Activated CD4-positive, alpha-beta T cell treated with anti-CD3 and anti-CD28 coated beads, Interleukin-2, amount 50 U/mL, for 16 hours (primary cell): ENCODE measurements at regions not wholly inside any gene's neighbourhood (a gene's known extent, or its start where the extent isn't known, plus 50 kb on each side); places are given as distances from the start of the nearest gene placed in this dataset.
A peak's percentile ranks its signal among the peaks of the same experiment; 100 is the strongest.

Source experiments
- DNase-seq: peaks from one replicate; pipeline ENCODE4 v3.0.0-alpha.2; 2020

DNA sequence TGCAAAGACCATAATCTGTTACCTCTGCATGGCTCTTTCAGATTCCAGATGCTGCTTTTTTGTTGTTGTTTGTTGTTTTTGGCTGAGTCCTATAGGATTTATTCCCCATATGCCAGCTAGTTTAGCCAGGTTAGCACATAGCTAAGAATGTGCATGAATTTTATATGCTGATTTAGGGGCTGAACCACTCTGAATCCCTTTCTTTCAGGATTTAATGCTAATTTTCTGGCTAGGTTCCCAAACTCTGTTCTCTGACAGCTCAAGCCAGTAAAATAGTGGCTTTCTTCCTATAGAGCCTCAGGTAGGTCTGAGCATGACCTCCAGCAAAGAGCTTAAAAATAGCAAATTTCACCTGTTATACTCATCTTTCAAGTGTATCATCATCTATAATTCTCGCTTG, 521.4 kb downstream of the CAAP1 start:
- no peak for DNase-seq

DNA sequence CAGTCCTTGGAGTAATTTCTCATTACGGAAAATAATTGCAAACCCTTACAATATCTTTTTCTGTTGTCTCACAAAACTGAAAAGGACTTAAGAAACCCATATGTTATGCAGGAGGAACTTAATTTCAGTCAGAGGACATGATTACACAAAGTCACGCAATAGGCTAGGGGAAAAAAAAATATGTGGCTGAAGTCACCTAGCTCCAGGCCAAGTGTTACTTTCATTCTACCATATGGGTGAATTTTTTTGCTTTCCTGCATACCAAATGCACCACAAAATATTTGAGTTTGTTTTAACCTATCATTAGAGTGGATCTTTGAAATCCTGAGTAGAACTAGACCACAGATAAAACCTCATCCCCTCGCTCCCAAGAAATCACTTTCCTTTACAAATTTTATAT, 523.5 kb downstream of the CAAP1 start:
- no peak for DNase-seq

DNA sequence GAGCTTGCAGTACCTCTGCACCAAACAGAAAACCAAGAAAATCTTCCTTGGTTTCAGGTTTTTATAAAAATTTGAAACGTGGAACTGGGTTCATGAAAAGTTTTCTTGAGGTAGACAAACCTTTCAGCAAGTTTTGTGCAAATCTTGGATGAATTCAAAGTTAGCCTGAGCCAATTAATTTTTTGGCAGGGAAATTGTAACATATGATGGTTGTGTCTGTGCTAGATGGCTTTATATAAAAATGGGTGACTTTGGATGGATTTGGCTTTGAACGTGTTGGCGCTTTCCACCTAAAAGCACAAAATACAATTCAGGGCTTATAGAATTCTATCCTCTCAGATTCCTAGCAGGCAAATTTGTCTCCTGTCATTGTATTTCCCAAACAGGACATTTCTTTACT, 524.4 kb downstream of the CAAP1 start:
- no peak for DNase-seq

DNA sequence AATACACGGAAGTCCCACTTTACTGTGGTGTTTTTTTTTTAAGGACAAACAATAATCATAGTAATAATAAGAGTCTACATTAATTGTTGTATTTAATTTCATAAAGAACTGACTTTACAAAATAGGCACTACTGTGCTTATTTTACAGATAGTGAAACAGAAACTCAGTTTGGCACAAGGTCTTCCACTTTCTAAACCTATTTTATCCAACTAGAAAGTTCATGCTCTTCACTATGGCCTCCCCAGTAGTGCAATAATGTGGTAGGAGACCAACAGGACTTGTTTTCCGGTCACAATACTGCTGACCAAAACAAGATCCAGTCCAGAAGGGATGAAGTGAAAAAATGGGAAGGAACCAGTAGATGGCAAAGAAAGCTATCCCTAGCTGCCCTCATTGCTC, 531.6 kb downstream of the CAAP1 start:
- no peak for DNase-seq

DNA sequence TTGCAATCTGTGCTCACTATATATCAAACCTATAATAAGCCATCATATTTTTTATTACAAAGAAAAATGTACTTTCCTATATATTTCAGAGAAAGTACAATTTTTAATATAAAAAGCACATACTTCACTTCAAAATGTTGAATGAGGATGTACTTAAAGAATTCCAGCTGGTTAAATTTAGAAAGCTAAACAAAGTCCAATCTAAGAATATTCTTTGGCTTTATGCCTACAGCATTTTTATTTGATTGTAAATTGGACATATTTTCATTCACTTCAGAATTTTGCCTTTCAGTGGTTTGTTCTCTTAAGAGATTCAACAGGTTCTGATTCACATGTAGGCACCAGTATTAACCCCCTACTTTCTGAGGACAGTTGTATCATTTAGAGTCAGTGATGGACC, 533.8 kb downstream of the CAAP1 start:
- no peak for DNase-seq

DNA sequence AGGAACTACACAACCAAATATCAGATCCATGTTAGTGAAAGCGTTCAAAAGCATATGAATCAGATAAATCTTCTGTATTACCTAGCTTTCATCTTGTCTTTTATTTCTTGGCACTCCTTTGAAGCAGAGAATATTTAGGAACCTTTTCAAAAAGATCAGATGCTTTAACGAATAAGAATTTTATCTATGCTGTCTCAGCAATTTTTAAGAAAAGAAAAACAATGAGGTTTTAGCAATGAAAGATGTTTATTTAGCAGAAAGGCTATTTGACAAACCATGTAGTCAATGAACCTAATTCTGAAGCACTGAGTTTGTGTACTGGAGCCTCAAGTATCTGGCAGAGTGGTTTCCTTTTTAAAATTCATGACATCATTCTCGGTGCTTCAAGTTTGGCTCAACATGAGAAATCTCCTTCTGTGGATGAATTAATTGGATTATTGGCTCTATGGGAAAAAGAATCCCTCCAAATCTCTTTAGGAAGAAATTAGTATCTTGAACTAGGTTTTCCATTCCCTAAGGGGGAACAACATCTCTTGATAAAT, 534.7 kb downstream of the CAAP1 start:
- no peak for DNase-seq

DNA sequence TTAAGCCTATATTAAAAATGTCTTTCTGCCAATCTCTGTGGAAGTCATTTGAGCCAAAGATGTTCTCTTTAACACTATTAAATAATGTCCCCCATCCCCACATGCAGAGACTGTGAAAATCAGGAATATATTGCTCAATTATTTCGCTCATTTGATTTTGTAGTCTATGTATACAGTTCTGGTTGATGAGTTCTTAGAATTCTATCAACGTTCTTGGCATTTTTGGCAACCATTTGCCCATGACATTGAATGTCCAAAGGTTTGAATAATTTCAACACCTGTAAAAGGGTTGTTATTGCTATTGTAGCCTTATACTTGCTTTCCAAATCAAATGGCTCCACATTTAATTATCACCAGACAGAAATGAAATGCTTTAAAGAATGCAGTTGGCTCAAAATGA, 536.1 kb downstream of the CAAP1 start:
- no peak for DNase-seq

DNA sequence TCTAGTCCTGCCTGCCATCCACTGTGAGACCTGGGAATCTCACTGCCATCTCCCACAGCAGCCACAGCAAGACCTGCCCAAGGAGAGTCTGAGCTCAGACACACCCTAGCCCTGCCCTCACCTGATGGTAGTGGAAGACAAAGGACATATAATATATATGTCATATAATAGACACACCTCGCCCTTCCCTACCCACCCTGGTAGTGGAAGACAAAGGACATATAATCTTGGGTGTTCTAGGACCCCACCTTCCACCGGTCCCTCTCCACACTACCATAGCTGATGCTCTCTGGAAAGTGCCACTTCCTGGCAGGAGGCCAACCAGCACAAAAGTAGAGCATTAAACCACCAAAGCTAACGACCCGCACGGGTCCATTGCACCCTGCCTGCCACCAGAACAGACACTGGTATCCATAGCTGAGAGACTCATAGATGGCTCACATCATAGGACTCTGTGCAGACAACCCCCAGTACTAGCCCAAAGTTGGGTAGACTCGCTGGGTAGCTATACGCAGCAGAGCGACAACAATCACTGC, 545.6 kb downstream of the CAAP1 start:
- DNase-seq, result no peak

DNA sequence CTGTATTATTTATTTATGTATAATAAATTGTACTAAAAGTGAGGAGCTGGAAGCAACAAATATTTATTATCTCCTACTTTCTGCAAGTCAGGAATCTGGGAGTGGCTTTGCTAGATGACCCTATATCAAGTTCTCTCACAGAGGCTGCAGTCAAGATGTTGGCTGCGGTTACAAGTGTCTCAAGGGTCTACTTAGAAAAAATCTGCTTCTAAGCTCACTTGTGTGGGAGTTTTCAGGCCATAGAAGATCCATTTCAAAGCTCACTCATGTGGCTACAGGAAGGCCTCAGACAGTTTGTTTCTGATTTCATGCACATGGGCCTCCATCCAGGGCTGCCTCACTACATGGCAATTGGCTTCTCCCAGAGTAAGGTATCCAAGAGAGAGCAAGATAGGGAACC, 551.1 kb downstream of the CAAP1 start:
- no peak for DNase-seq

DNA sequence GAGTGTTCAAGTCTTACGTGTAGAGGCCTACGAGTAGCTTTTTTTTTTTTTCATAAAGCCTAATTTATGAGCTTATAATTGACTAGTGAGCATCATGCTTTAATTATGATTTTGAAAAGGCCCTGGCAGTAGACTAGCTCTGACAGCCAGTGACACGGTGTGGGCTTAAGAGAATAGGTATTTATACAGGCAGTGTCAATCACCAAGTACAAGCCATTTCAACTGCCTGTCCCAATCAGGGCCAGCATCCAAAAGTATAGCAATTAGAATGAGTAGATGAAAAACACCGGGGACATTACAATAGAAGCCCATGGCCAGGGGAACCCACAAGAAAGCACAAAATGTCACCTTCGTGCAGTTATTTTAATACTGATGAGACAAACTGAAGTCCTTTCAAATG, 552.8 kb downstream of the CAAP1 start:
- DNase-seq, result no peak

DNA sequence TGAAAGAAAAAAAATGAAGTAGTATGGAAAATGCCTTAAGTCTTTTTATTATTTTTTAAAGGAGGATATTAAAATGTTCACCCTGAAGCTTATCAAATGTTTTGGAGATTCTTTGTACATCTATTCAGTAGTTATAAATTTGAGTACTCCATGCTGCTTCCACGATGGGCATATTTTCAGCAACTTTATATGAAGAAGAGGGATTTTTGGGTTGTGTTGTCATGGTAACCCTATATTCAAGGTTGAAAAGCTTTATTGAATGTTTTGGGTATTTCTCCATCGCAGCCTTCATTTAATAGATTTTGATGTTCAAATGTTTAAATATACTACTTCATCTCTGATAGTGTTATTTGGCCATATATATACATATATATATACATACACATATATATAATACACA, 557.5 kb downstream of the CAAP1 start:
- no peak for DNase-seq

DNA sequence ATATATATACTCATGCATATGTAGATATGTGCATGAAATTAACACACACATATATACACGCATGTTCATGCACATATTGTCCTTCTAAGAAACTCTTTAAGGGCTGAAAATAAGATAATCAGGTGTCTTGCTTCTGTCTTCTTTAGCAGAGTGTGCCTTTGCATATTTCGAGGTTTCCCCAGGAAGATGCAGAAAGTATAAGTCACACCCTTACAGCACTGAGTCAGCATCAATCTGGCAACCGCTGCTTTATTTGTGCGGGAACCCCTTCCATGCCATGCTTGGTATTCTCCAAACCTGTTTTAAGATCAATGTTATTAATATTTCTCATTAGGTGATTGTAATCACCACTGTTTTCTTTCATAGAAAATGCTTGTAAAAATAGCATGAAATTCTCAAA, 557.9 kb downstream of the CAAP1 start:
- no peak for DNase-seq

DNA sequence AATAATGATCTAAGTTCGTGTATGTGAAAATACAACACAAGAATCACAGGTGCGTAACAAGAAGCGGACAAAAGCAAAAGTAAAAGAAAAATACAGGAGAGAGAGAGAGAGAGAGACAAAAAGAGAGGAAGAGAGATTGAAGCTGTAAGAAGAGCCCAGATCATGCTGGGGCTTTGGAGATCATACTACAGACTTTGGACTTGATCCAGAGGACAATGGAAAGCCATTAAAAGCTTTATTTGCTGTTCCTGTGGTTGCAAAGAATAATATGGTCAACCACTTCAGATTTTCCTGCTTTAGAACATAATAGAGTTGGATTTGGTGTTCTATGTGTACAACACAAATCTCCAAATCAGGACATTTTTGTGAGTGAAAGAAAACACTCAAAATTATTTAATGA, 561.4 kb downstream of the CAAP1 start:
- no peak for DNase-seq

DNA sequence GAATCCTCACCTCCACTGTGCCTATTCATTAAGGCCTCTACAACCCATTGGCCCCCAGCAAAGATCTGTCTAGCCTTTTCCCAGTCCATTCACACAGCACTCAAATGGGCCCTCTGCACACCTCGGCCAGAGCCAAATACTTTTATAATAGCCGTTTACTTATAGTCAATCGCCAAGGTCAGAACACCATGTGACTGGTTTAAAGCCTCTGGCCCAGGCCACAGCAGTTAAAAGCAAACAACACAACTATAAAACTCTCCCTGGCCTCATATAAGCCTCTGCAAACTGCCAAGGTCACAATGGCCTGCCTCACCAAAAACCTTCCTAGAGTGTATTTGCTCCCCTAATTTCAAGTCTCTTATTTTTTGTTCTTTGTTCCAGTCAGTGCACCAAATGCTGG, 562.6 kb downstream of the CAAP1 start:
- DNase-seq, result no peak

DNA sequence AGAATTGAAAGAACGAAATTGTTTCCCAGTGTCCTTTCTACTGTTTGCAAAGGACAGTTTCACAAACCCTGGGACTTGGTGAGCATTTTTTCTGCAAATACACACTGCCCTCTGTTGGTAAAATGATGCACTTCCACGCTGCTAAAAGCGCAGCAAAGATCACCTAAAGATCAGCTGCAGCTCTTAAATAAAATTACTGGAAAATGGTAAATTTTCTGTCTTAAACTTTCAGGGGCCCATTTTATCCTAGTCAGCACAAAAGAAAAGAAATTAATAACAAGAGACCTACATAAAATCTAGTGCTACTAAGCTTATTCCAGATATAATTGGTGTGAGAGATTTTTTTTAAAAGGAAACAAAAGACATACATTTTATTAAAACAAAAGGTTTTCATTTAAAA, 566.0 kb downstream of the CAAP1 start:
- DNase-seq, result peak; percentile 23

DNA sequence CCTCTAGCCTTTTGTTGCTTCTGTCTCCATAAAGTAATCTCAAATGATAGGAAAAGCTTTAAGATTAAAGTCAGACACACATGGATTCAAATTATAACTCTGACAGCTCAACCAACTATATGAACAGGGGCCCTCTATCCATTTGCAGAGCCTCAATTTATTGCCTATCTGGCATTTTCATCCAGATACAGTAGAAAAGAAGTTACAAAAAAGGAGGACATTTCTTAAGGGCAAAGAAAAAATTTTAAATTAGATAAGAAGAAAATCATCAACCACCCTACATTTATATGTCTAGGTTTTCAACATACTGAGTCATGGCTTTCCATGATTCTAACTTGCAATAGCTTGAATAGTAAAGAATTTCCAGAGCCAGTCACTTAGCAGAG, 567.2 kb downstream of the CAAP1 start:
- DNase-seq, result no peak

DNA sequence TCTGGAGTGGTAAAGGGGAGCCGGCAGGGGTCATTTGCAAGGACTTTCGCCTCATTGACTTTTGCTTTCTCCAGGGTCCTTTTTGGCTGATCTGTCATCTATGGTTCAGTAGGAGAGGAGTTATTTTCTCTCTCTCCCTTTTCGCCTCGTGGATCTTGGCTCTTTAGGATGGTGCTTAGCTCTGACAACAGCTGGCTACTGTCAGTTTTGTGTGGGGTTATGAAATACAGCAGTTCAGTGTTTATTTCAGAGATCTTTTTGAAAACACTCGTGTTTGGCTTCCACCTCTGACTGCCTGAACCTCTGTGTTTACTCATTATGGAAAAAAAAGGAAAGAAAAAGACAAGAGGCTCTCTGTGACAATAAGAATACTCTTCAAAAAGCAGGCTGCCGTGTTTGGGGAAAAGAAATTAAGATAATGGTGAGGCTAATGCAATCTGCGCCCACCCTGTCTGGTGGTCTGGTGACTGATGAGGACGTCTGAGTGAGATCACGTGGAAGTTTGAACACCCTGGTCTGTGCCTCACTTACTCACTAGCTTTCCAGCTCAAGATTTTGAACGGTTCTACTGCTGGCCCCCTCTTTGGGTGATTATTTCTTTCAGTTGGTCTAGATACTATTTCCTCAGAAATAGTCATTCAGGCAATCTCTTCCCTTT, 567.7 kb downstream of the CAAP1 start:
- no peak for DNase-seq

DNA sequence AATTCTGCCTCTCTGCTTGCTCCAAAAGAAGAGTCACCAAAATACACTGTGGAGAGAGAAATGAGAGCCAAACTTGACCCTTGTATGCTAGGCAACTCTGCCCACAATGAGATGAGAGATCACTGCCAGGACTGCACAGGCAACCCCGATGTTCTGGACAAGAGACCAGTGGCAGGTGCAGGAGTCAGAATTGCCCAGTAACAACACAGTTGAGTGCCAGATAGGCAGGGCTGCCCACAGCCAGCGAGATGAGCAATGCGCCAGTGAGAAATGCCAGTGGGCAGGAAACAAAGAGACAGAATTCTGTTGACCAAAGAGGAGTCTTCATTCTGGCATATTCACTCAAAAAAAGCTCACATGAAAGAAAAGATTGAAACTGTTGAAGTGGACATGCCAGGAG, 570.7 kb downstream of the CAAP1 start:
- no peak for DNase-seq

DNA sequence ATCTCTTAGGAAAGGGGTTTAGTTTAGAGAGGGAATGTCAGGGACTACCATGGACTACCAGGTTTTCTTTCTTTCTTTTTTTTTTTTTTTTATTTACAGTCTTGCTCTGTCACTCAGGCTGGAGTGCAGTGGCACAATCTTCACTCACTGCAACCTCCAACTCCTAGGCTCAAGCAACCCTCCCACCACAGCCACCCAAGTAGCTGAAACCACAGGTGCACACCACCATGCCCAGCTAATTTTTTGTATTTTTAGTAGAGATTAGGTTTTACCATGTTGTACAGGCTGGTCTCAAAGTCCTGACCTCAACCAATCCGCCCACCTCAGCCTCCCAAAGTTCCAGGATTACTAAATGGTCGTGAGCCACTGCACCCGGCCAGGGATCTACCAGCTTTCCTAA, 572.7 kb downstream of the CAAP1 start:
- DNase-seq, result no peak

DNA sequence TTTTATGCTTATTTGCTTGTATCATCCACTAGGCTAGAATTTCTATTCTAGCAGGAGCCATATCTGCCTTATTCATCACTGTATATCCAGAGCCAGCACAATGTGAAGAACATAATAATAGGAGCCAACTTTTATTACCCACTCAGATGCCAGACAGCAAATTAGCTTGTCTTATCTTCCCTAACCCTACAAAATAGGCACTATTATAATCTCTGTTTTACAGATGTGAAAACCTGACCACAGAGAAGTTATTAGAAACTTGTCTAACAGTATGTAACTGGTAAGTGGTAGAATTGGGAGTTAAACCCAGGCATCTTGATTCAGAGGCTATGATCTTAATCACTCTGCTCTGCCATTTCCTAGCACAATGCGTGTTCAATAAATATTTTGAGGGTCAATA, 579.5 kb downstream of the CAAP1 start:
- no peak for DNase-seq

DNA sequence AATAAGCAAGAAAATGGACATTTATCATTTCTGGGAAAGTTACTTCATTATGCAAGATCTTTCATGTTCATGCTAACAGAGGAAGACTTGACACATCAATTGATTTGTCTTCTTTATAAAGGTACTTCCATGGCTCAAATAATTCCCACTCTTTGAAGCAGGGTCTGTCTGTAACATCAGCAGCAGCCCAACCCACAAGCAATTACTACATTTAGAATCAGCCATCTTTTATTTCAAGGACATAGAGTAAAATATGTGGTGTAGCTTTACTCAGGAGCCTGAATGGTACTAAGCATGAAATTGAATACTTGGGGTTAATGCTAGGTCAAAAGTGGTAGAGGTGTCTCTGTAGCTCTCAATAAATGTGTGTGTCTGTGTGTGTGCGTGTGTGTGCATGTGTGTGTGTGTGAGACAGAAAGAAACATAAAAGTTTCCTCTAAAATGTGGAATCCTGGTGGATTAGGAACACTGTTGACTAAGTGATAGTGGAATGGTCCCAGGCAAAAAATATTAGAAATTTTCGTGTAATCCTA, 581.1 kb downstream of the CAAP1 start:
- DNase-seq, result no peak

DNA sequence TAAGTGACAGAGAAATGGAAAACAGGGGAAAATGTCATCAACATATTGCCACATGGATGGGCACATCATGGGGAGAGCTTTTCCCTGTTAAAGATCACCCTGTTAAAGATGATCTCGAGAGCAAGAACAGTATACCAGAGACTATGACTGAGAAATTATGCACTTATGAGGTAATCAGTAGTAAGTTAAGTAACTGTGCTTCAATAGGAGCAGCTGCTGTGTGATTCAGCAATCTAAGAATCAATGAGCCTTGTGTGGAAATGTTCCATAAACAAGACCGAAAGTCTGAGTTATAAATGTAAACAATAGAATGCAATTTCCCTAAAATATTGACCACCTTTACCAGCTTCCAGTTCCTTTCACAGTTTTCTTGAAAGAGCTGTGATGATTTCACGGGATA, 582.3 kb downstream of the CAAP1 start:
- DNase-seq, result no peak

DNA sequence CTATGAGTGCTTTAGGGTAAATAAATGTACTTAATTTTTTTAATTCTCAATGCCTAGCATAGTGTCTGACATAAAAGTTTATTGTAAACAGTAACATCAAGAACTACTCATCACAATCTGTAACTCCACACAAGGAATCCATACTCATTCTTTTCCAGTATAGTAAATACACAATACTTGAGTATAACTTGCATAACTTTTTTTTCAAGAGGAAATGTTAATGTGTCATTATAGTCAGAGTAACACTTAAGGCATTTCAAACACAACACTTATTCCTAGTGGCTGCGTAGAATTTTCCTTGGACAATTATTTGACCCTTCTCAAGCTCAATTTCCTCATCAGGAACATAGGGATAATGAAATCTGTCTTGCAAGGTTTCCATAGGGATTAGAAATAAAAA, 584.3 kb downstream of the CAAP1 start:
- no peak for DNase-seq

DNA sequence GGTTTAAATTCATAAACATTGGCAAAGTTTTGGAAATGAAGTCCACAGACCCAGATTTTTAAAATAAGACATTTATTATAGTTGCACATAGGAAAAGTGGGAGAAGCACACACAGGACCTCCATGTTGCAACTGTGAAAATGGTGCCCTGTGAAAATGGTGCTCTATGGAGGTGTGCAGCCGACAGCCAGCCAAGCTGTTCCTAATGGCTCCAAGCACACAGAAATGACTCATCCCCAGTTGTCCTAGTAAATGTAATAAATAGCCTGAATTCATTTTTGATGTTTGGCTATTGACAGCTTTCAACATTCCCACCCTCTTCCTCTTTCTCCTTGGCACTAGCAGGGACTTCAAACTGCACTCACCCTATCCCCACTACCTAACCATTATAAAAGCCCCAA, 590.9 kb downstream of the CAAP1 start:
- DNase-seq, result no peak

DNA sequence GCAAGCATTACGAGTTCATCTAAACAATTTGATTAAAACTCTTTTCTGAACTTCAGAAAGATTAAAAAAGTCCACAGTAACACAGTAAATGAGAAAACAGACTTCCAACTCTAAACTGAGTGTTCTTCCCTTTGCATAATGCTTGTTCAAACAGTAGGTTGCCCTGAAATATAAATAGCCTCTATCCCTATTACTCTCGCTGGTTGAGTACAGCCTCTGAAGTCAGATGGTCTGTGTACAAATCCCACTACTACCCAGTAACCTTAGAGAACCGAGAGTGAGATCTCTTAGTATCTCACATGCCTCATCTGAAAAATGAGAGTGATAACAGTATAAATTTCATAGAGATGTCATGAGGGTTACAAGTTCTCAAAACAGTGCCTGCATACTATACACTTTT, 591.6 kb downstream of the CAAP1 start:
- DNase-seq, result no peak
